Urothelium cell line (cell line): ENCODE measurements at regions not wholly inside any gene's neighbourhood (a gene's known extent, or its start where the extent isn't known, plus 50 kb on each side); places are given as distances from the start of the nearest gene placed in this dataset.
A peak's percentile ranks its signal among the peaks of the same experiment; 100 is the strongest.
"Not testable (repeated sequence)": the region's sequence is repeated elsewhere in the genome, so short reads cannot be mapped to it uniquely, and the experiment has no call there.

ENCODE experiments used
- DNase-seq: peaks from one replicate; pipeline ENCODE4 v3.0.0; 2011; ENCODE audit warnings: low spot score, mixed read lengths
- FAIRE-seq: peaks from 2 replicates; lab custom pipeline; 2011; peaks lifted over from hg19 to GRCh38; lab: Jason Lieb, UNC

DNA sequence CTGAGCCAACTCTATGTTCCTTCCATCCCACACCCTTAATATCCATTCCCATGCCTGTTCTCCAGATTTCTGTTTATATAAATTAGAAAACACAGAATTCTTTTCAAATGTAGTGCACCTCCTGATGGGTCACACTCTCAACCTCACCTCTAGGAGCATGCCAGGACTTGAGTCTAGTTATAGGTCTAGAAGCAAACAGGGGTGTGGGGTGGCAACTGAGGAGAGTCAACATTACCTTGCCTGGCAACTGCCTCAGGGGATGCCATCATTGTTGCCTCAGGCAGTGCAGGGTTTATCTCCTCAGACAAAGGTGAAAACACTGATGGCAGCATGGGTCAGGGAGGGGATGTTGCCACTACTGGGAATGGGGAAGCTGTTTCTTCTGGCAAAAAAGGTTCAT lies 181.0 kb upstream of the IPO5 start:
- not testable (repeated sequence) for DNase-seq

GRCh38 chr13:97774391-97775100 lies 178.9 kb upstream of the IPO5 start:
- FAIRE-seq = not testable (repeated sequence)

More for the DNA sequence above, 181.0 kb upstream of the IPO5 start:
- FAIRE-seq = not testable (repeated sequence)

GRCh38 chr13:97780486-97780885 lies 173.0 kb upstream of the IPO5 start:
- no peak for DNase-seq
- FAIRE-seq = no peak

More at GRCh38 chr13:97774391-97775100, 178.9 kb upstream of the IPO5 start:
- not testable (repeated sequence) for DNase-seq

DNA sequence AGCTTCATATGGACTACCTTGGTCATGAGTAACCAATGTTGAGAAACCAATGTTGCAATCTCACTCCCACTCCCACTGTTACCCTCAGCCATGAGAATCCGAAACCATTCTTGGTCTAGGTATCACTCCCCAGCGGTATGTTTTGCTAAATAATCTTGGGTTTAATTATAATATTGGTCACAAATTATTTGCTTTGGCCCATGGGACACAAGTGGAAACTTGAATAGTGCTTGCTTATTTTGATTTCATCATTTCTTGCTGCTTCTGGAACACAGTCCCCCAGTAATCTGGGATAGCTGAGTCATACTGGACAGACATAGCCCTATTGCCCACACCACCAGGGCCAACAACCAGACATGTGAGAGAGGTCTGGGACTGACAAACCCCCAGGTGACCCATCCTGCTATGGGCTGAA lies 171.6 kb upstream of the IPO5 start:
- FAIRE-seq (no peak), DNase-seq (no peak)

GRCh38 chr13:97786510-97786909 lies 167.0 kb upstream of the IPO5 start:
- no peak for FAIRE-seq
- no peak for DNase-seq

DNA sequence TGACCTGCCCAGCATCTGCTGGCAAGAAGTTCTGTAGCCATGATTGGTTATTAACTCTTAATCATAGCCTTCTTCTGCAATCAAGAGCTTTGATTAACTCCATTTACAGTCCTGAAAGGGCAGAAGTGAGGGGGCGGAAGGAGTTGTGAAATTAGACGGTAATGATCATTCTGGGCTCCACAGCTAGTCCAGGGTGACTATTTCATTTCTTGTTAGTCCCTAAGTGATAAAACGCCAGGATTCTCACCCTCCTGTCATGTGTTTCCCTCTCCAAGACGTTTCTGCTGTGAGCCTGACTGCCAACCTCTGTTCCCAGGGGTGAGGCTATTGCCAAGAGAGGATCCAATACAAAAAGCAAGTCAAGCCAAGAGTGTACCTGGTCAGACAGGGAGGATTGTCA lies 155.9 kb upstream of the IPO5 start:
- FAIRE-seq (no peak), DNase-seq (no peak)

- FAIRE-seq = no peak
Observed at GRCh38 chr13:97798171-97798821, 155.2 kb upstream of the IPO5 start.

DNA sequence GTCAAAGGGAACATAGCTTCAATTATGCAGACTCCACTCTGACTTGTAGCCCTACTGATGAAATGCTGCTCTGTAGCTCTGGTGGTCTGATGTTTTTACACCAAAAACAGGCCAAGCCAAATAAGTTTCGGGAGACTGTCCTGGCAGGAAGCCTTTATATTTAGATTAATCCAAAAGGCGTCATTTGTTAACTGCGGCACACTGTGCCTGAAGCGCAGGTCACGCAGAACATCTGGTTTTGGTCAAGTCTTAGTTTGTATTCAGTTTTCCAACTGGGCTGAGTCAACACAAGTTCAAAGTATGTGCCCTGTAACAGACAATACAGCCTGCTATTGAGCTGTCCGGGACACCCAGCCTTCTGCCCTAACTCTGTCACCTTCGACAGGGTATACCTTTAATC lies 154.6 kb upstream of the IPO5 start:
- DNase-seq (no peak), FAIRE-seq (no peak)

More at GRCh38 chr13:97798171-97798821, 155.2 kb upstream of the IPO5 start:
- DNase-seq = no peak

DNA sequence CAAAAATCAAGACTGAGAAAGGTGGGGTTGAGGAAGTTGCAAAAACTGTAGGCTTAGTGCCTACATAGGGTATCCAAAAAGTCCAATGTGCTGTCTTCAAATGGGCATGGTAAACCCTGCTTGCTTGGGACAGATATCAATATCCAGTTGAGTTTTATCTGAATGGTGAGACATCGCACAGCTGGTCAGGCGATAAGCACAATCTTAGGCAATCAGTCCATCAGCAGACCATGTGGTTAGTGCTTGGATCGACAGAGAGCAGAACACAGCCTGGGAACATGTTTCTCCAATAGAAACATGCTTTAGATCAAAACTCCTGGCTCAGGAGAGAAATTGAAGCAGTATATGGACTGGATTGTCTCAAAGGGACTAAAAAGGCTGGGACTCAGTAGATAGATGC lies 151.3 kb upstream of the IPO5 start:
- FAIRE-seq (no peak), DNase-seq (no peak)

DNA sequence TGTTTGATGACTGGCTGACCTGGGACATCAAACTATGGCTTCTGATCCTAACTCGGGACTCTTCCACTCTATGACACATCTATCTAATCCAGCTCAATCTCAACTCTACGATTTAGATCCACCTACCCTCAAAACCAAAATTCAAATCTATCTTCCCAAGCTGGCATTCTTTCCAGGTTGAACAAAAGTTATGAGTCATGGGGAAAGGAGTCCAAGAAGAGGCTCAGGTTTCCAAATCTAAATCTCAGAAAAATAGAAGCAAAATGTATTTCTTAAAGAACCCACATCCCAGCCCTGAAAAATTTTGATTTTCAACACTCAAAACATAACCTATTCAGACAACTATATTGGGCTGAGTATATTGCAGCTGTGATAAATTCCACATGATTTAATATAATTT lies 143.9 kb upstream of the IPO5 start:
- no peak for FAIRE-seq
- DNase-seq = peak; percentile 12

- no peak for DNase-seq
- FAIRE-seq = no peak
Observed at GRCh38 chr13:97810152-97810551, 143.3 kb upstream of the IPO5 start.

DNA sequence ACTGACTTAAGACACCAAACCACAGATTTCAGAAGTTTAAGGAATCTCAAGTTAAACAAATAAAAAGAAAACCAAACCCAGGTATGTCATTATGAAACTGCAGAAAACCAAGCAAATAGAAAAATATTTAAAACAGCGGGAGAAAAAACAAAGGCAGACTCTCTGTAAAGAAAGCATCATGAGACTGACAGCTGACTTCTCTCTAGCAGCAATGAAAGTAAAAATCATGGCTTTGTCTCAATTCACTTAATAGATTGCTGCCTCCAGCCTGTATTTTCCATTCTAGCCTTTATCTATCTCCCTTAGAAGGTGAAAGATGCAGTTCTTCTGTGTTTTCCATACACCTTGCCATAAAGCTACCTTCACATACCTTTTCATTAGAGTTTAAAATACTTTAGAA lies 131.1 kb upstream of the IPO5 start:
- DNase-seq (no peak), FAIRE-seq (no peak)

DNA sequence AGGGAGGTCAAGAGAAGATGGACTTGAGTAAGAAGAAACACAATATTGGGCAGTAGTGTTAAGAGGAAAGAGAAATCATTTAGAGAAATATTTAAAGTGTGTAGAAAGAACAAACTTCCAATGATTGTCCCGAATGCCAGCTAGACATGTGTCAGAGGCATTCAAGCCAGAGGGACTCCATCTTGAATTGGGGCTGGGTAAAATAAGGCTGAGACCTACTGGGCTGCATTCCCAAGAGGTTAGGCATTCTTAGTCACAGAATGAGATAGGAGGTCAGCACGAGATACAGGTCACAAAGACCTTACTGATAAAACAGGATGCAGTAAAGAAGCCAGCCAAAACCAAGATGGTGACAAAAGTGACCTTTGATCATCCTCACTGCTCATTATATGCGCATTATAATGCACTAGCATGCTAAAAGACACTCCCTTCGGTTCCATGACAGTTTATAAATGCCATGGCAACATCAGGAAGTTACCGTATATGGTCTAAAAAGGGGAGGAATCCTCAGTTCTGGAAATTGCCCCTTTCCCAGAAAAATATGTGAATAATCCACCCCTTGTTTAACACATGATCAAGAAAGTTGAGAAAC lies 127.0 kb upstream of the IPO5 start:
- FAIRE-seq = no peak
- no peak for DNase-seq

DNA sequence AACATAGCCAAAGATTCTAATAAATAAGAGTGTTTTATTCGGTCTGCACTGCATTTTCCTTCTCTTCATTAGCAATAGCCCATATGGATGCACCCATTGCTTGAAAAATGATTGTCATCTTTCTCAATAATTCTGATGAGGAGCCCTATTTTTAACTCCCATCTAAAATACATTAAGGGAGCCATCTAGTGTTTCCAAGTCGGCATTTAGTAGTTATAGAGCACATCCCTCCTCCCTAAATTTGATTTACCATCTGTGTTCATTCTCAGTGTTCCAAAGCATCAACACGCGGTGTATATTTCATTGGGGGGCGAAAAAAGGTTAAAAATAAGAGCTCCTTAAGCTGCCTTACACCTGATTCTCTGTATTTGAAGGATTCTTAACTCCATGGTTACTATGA lies 119.2 kb upstream of the IPO5 start:
- FAIRE-seq (no peak), DNase-seq (no peak)

DNA sequence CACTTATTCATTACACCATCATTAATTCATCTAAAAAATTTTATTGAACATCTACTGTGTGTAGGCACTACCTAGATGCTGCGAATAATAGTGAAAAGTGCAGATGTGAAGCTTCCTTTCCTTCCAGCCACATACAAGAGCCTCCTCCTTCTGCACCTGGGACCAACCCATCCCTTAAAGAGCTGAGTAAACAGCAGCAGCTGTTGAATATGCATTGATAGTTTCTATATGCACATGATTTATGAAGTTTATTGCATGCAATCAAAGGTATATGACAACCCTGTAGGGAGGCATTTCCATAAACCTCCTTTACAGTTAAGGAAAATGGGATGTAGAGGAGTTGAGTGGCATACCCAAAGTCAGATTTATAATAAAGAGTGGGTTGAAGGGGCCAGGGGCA lies 110.3 kb upstream of the IPO5 start:
- DNase-seq = no peak

DNA sequence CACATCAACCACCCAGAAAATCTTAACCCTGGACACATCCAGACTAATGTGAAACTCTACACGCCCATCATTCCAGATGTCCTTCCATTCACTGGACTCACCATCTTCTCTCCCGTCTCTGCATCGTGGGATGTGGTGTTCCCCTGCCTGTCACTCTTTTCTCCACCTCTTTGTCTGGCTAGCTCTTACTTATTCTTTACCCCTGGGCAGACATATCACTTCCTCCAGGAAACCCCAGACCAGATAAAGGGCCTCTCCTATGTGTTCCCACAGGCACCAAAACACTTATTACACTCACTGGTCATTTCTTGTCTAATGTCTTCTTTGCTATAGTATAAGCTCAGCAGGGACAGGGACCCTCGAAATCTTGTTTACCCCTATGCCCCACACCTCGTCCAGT lies 109.3 kb upstream of the IPO5 start:
- FAIRE-seq (no peak), DNase-seq (no peak)

More for the DNA sequence above, 110.3 kb upstream of the IPO5 start:
- no peak for FAIRE-seq

DNA sequence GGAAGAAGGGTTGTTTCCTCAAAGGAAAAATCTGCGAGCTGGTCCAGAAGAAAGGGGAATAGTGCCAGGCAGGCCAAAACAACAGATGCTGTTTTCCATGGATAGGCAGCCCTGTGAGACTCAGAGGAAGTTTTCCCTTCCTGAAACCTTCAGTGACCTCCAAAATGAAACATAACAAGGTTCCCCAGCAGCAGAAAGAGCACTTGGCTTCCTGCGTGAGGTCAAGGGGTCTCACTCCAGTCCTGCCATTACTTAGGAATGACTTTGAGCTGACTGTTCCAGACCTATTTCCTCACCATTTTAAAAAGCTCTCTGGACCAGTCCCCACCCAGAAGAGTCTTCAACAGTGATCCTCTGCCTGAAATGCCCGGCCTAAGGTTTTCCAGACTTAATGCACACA lies 104.6 kb upstream of the IPO5 start:
- FAIRE-seq (no peak), DNase-seq (no peak)

GRCh38 chr13:97849305-97849704 lies 104.2 kb upstream of the IPO5 start:
- FAIRE-seq = no peak
- peak; percentile 41 for DNase-seq

- no peak for DNase-seq
Observed at GRCh38 chr13:97851269-97851668, 102.2 kb upstream of the IPO5 start.

GRCh38 chr13:97852181-97852874 lies 101.1 kb upstream of the IPO5 start:
- FAIRE-seq (peak; percentile 23), DNase-seq (no peak)

More at GRCh38 chr13:97851269-97851668, 102.2 kb upstream of the IPO5 start:
- no peak for FAIRE-seq

GRCh38 chr13:97853550-97853949 lies 99.9 kb upstream of the IPO5 start:
- DNase-seq (no peak), FAIRE-seq (no peak)
